Islet of Langerhans (tissue), 1 donor: ENCODE measurements at regions not wholly inside any gene's neighbourhood (a gene's known extent, or its start where the extent isn't known, plus 50 kb on each side); places are given as distances from the start of the nearest gene placed in this dataset.
"Not testable (repeated sequence)": the region's sequence is repeated elsewhere in the genome, so short reads cannot be mapped to it uniquely, and the experiment has no call there.

Source experiments
- FAIRE-seq: peaks from one replicate; lab custom pipeline; 2011; peaks lifted over from hg19 to GRCh38; lab: Jason Lieb, UNC

DNA sequence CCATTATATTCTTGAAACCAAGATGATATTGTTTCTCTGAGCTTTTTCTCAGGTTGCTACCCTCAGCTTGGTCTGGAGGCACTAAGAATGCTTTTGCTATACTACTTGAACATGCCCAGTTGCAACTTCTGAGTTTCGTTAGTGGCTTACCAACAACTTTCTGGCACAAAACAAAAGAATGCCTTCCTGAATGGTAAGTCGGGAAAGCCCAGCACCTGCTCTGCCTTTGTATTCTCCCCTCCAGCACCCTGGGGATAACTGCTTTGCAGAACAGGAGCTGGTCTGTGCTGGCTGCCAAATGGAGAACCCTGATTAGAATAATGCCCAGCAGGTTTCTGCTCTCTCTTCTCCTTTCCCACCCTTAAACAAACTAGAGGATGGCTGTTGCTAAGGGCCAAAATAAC is 149.3 kb downstream of the TGFB2 start:
- no peak for FAIRE-seq

DNA sequence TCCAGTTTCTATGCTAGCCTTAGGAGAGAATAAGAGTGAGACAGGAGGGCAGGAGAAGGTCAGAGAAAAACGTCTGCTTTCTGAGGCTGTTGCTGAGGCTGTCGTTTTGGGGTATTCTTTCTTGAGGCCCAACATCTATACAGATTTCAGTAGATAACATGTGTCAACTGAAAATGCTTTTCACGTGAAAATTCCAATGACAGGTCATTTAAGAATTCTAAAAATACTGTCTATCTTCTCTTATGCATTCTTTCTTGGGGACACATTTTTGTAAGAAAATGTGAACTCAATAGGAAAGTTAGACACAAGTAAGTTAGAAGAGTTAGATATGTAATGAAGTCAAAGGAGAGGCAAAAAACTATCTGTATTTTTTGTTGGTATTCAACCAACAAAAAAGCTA is 150.8 kb downstream of the TGFB2 start:
- no peak for FAIRE-seq

DNA sequence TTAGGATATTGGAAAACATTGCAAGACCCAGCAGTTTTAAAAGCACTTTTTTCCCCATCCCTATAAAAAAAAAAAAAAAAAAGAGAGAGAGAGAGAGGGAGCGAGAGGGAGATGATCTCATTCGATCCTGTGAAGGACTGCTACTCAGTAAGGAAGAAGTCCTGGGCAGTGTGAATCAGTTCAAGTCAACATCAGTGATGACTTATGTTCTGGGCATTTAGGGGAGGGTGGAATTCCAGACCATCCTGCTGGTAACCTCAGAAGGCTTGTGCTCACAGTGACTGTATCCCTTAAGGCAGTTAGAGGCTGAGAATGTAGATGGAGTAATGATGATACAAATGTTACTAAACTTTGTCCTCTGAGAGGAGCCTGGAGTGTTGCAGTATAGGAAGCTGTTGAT is 151.4 kb downstream of the TGFB2 start:
- FAIRE-seq, result no peak

DNA sequence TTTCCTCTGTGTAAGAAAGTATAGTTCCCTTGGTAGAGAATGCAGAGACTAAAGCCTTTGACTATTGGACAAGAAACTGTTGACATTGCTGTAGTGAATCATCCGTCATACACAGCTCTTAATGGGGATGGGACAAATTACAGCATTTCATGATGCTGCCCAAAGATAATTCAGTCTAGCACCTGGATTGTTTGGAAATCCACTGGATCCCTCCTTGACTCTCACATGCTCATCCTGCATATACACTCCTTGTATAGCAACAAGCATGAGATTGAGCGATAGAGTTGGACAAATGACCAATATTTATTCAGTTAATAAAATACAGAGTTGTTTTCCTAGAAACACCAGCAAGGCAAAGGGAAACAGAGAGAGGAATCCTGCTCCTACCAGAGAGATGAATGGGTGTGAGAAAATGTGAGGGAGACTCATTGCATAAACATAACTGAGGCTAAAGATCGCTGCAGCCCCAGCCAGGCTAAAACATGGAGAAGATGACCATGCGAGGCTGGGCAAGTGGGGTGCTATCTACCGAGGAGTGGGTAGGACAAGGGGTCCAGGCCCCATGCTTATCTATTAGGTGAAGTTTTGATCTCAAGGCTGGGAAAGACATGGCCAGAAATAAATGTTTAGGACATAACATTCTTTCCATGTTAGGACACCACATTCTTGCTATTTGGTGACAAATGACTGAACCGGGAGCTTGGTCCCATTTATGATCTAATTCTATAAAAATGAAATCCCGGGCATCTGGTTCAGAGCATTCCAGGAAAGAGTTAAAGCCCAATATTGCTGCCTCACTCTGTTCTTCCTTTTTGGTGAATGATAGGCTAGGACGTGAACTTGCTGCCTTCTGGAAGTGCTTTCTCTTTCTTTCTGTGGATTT is 153.2 kb downstream of the TGFB2 start:
- FAIRE-seq, result no peak

DNA sequence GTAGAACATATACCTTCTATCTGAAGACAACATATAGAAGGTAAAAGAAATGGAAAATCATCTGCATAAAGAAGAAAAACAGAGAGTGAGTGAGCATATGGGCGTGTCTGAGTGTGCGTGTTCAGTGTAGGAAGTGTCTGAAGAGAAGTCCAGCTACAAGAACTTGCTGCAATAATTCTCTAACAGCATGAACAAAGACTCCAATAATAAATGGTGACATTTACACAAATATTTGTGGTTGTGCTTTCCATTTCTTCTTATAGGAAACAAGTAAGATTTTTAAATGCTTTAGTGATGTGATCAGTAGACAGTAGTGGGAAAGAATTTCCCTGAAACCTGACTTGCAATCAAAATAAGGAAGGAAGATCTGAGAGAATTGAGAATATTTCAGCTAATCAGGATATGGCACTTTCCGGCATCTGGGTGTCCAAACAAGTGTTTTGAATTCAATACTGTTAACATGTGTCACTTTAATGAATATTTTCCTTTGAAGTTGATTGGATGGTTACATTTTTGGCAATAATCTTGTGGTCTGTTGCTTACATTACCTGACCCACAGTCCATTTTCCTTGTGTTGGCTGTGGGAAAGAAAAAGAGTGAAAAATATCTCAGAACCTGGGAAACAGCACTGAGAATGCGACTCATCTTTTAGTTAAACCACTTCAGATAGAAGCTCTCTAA is 154.0 kb downstream of the TGFB2 start:
- FAIRE-seq, result no peak

DNA sequence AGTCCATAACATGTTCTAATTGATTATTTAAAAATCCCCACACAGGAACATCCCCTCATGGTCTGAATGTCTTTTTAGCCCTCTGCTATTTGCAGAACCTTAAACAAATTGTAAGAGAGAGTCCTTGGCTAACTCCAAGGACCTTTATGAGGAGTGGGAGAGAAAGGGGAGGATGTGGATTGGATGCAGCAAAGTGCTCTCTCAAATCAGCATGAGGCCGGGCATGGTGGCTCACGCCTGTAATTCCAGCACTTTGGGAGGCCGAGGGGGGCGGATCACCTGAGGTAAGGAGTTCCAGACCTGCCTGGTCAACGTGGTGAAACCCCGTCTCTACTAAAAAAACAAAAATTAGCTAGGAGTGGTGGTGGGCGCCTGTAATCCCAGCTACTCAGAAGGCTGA is 154.8 kb downstream of the TGFB2 start:
- no peak for FAIRE-seq

DNA sequence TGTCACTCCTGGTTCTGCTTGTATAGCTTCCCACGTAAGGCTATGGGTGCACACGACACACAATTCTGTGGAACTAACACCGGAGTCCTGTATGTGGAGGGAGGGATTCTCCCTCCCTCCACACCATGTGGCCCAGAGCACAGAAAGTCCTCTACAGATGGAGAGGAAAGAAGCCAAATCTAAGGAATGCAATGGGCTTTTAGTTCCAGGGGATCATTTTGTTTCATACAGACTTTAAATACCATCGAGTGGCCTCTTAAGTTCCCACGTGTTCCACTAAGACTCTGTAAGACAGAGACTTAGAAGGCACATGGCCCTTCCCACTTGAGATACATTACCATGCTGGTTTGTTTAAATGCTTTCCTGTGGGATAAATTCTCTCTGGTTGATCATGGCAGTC is 156.0 kb downstream of the TGFB2 start:
- no peak for FAIRE-seq

DNA sequence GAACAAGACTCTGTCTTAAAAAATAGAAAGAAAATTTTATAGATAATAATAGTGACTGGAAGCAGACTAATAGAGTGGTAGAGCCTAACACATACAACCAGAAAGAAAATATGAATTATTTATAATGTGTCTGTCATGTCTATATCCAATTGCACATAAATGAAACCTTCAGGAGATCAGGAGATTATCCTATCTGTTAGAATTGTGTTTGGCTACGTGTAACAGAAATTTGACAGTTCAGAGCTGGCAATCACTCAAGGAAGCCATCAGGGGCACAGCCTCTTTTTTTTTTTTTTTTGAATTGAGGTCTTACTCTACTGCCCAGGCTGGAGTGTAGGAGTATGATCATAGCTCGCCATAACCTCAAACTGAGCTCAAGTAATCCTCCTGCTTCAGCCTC is 157.2 kb downstream of the TGFB2 start:
- no peak for FAIRE-seq

DNA sequence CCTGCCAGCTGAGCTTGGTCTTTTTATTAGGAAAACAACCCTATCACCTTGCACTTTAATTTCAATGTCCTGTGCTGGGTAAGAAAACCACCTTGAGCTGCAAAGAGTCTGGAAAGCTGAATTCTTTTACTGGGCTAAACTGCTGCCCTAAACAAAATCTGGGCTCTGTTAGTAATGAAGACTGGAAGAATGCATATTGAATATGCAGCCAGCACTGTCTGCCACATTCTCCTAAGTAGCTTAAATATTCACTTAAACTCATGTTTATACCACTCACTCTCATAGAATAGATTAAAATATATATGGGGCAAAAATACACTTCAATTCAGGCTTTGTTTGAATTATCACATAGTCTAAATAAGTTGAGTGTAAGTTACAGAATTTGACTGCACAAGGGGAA is 158.0 kb downstream of the TGFB2 start:
- FAIRE-seq, result no peak

DNA sequence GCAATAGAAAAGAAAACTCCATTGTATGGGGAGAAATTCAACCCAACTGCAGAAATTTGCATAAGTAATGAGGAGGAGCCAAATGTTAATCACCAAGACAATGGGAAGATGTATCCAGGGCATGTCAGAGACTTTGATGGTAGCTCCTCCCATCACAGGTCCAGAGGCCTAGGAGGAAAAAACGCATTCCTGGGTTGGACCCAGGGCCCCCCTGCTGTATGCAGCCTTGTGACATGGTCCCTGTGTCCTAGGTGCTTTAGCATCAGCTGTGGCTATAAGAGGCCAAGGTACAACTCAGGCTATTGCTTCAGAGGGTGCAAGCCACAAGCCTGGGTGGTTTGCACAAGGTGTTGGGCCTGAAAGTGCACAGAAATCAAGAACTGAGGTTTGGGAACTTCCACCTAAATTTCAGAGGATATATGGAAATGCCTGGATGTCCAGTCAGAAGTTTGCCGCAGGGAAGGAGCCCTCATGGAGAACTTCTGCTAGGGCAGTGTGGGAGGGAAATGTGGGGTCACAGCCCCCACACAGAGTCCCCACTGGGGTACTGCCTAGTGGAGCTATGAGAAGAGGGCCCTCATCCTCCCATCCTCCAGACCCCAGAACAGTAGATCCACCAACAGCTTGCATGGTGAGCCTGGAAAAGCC is 162.3 kb downstream of the TGFB2 start:
- no peak for FAIRE-seq

DNA sequence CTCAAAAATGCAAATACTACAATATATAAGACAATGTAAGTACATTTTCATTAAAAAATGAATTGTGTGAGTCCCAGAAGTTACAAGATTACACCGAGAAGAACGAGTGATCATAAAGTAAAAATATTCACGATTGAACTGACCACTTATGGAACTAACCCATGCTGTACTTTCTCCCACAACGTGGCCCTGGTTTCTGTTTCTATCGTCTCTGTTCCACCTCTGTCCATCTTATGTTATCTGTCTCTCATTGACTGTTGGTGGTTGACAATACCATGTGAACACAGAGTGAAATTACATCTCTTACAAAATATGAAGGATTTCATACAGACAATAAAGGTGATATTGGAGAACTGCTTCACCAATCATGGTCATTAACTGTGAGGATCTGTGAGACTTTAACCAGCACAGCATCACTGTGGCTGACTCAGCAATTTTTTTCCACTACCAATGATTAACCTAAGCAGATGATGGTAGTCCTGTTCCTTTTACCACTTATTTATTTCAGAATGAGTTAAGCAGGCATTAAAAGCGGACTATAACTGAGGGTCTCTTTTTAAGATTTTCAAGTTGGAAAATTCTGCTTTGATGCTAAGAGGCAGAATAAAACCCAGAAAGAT is 165.1 kb downstream of the TGFB2 start:
- no peak for FAIRE-seq

DNA sequence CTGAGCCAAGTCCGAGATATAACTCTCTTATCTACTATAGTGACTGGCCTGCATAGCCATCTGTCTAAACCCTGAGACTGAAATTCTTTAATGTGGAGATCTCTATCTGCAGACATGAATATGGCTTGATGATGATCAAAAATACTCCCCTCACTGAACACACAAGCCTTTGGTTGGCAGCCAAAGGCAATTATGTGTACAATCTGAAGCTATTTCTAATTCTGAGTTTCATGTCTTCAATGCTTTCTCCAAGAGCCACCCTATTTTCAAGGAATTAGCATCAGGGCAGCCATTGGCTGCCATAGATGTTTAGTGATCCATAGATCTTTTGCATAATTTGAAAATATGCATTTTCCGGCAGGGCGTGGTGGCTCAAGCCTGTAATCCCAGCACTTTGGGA is 168.2 kb downstream of the TGFB2 start:
- no peak for FAIRE-seq

DNA sequence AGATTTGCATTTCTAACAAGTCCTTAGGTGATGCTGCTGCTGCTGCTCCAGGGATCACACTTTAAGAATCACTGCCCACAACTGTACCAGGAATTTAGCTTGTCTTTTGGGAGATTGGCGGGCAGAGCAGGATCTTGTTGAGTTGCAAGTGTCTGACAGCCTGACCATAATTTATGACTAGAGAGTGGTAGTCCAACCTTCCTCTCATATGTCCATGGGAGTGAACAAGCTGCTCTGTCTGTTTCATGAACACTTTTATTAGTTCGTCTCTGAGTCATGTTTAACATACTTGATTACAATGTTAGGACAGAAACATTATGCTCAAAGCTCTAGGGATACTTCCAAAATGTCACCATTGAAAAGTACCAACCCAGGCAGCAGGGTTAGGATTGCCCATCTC is 169.6 kb downstream of the TGFB2 start:
- no peak for FAIRE-seq

DNA sequence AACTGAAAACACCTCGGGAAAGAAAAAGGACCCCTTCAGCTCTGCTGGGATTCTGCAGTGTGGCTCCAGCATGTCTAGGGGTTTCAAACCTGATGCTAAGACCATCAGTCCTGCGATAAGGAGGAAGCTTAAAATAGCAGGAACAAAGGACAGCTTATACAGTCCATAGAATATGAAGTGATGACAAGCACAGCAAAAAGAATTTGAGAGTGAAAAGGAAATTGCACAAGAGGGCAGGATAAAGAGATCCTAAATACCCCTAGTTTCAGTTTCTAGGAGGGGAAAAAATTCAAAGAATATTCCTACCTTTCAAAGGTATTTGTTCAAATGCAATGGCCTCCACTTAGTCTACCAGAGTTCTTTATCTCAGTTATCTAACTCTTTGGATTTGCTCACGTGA is 171.4 kb downstream of the TGFB2 start:
- no peak for FAIRE-seq

DNA sequence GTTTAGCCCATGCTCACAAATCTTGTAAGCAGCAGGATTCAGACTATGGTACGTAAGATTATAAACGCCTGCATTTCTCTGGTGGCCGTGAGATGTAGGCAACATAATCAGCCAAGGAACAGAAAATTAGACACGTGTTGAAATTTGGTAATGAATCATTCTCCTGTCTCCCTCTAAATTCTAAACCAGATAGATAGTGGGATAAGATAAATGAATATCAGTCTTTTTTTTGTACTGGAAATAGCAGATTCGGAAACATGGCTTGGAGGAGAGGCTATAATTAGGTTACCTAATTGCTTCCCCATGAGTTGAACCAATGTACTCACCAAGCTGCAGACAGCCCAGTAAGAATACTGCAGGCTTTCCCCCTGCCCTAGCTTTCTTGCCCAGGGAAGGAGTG is 172.3 kb downstream of the TGFB2 start:
- no peak for FAIRE-seq

DNA sequence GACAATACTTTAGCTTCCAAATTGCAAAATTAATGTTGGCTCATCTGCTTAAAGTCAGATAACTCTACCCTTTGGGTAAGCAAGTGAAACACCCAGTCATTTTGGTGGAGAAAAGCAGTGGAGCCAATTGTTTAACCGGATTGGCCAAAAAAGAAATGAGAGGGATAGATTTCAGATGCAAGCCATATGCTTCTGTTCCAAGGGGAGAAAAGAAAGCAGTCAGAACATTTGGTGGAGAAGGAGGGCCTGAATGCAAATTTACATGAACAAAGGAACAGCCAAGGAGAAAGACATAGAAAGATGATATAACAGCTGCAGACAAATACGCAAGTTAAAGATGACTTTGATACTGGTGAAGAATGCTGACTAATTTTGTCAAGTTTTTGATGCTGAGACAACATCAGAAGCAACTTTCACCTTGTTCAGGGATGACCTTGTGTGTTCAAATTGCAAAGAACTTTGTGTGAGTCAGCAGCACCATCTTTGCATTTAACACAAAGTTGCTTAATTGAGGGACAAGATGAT is 173.1 kb downstream of the TGFB2 start:
- no peak for FAIRE-seq

DNA sequence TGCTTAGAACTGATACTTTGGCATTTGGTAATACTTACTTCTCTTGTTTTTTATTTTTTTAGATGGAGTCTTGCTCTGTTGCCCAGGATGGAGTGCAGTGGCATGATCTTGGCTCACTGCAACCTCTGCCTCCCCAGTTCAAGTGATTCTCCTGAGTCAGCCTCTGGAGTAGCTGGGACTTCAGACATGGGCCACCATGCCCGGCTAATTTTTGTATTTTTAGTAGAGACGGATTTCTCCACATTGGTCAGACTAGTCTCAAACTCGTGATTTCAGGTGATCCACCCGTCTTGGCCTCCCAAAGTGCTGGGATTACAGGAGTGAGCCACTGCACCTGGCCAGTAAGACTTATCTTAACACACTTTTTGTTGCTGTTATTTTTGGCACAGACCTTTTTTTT is 175.5 kb downstream of the TGFB2 start:
- FAIRE-seq, result not testable (repeated sequence)

DNA sequence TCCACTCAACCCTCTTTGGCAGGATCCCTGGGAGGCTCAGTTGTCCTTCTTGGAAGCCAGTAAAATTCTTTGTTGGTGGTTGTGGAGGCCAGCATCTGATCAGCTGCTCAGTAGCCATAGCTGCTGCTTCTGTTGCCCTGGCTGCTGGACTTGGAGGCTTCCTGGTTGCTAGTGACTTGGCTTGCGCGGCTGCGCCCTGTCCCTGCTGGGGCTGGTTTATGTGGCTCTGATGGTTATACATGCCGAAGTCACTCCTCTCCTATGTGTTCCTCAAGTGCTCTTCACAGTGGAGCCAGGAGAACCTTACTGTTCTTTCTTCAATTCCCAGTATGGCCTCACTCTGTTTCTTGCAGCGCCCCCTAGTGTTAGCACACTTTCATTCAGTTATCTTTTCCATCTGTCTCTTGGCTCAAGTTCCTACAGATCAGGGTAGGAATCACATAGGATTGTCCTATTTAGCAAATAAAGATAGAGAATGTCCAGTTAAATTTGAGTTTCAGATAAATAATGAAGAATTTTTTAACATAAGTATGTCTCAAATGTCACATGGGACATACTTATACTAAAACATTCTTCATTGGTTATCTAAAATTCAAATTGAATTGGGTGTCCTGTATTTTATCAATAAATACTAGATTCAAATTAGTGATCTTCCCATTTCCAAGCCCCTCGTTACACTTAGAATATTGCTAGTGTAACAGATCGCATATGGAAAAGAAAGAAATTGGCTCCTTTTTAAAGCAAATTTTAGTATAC is 176.5 kb downstream of the TGFB2 start:
- FAIRE-seq, result no peak

DNA sequence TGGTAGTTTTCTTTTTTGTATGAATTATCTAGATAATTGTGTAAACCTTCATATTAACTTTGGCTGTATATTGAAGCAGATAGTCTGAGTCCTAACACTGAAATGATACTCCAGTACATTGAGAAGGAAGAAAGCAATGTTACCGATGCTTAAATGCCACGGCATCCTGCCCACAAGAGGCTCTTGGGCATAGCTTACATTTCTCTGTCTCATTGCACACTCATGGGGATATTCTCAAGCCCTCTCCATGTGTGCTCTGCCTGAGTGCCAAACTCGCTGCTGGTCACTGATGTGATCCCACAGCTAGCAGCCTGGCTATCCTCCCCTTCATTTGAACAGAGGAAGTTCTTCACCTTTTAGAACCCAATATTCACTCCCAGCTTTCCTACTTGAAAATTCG is 179.4 kb downstream of the TGFB2 start:
- no peak for FAIRE-seq

DNA sequence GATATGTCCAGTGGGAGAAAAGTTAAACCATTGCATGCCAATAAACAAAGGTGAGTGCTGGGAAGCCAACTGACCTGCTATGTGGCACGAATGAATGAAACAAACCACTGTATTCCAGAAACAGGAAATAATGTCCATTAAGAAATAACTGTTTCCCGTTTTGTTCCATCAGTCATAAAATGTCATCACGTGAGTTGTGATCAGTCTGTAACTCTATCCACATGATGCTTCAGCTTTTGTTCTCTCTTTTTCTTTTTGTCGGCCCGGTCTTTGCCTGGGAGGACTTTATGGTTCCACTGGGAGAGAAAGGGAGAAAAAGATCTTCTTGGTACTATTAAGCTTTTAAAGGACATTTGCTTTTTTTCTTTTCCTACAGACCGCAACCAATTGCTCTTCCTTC is 179.9 kb downstream of the TGFB2 start:
- FAIRE-seq, result no peak

DNA sequence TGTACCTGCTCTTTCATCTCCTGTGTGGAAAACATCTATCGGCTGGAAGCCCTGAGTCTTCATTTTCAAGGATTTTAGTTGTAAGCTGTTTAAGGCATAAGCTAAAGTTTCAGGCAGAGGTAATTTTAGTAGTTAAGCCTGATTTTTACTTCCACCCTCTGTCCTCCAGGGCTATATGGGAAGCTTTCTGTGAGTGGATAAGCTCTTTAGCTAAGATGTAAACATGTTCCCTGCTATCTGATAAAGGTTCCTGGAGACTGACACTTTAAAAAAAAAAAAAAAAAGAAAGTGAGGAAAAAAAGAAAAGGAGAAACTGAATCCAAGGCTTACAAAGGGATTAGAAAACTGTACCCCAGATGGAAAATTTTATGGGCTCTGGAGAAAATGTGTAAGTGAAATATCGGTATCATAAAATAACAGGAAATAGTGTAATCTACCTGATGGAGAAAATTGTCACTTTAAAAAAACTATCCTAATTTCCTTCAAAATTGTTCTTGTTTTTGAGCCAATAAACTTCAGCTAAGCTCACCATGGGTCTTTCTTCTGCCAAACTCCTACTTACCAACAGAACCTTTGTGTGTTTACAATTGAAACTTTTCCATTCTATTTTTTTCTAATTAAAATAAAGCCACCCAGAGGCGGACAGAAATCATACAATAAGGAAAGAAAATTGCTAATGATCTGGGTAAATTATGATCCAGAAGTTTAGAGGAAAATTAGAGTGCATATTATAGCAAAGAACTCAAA is 180.5 kb downstream of the TGFB2 start:
- FAIRE-seq, result no peak
